Mesenchymal stem cell (in vitro differentiated cells and primary cell): ENCODE measurements at regions not wholly inside any gene's neighbourhood (a gene's known extent, or its start where the extent isn't known, plus 50 kb on each side); places are given as distances from the start of the nearest gene placed in this dataset.
"Not testable (repeated sequence)": the region's sequence is repeated elsewhere in the genome, so short reads cannot be mapped to it uniquely, and the experiment has no call there.

Experiments used
- DNase-seq: peaks from one replicate; pipeline ENCODE4 v3.0.0-alpha.2; 2013
- H2AFZ ChIP-seq: one replicate; pipeline ENCODE4 v1.6.1; 2013; ENCODE audit warnings: low read depth, mild to moderate bottlenecking, control low read depth, inconsistent platforms, low read length, moderate library complexity
- H2AK5ac ChIP-seq: 2 replicates; pipeline ENCODE4 v1.6.1; 2013; ENCODE audit warnings: low read length, moderate library complexity, mild to moderate bottlenecking, inconsistent platforms; ENCODE audit not compliant: severe bottlenecking
- H2BK120ac ChIP-seq: one replicate; pipeline ENCODE4 v1.6.1; 2013; ENCODE audit warnings: low read depth, mild to moderate bottlenecking, inconsistent platforms, low read length, moderate library complexity
- H2BK12ac ChIP-seq, 2 experiments: one replicate each; pipeline ENCODE4 v1.6.1; 2013; ENCODE audit warnings: inconsistent platforms in 2 of 2, low read length in 2 of 2, mild to moderate bottlenecking in 2 of 2, moderate library complexity in 2 of 2, control low read depth in 1 of 2
- H2BK15ac ChIP-seq: one replicate; pipeline ENCODE4 v1.6.1; 2013; ENCODE audit warnings: mild to moderate bottlenecking, low read depth, inconsistent platforms; ENCODE audit not compliant: poor library complexity, severe bottlenecking
- H2BK5ac ChIP-seq: 2 replicates; pipeline ENCODE4 v1.6.1; 2013; ENCODE audit warnings: low read depth, mild to moderate bottlenecking, low read length, control low read depth, inconsistent platforms; ENCODE audit not compliant: poor library complexity, severe bottlenecking
- H3K14ac ChIP-seq, 2 experiments: one replicate each; pipeline ENCODE4 v1.6.1; 2013; ENCODE audit warnings: inconsistent platforms in 2 of 2, low read length in 2 of 2, control low read depth in 1 of 2, mild to moderate bottlenecking in 1 of 2, moderate library complexity in 1 of 2
- H3K18ac ChIP-seq, 2 experiments: one replicate each; pipeline ENCODE4 v1.6.1; 2013; ENCODE audit warnings: inconsistent platforms in 2 of 2, low read length in 2 of 2, control low read depth in 1 of 2, low read depth in 1 of 2, mild to moderate bottlenecking in 1 of 2
- H3K23ac ChIP-seq, 2 experiments: one replicate each; pipeline ENCODE4 v1.6.1; 2013; ENCODE audit warnings: inconsistent platforms in 2 of 2, low read length in 2 of 2, mild to moderate bottlenecking in 2 of 2, moderate library complexity in 2 of 2, control low read depth in 1 of 2
- H3K27ac ChIP-seq: 2 replicates; pipeline ENCODE4 v1.5.1; 2013; ENCODE audit warnings: mild to moderate bottlenecking, moderate library complexity, low read length, control low read depth, inconsistent platforms; ENCODE audit not compliant: poor library complexity, severe bottlenecking
- H3K27me3 ChIP-seq, 2 experiments: 2 replicates each; pipeline versions ENCODE4 v1.6.1 to v1.7.0; 2013; ENCODE audit warnings: low read length in 2 of 2, mild to moderate bottlenecking in 2 of 2, moderate library complexity in 2 of 2, control low read depth in 1 of 2, inconsistent platforms in 1 of 2; ENCODE audit not compliant: control insufficient read depth in 1 of 2, insufficient read depth in 1 of 2
- H3K36me3 ChIP-seq, 2 experiments: 2 replicates each; pipeline versions ENCODE4 v1.6.1 to v1.7.0; 2013; ENCODE audit warnings: low read length in 2 of 2, control low read depth in 1 of 2, inconsistent platforms in 1 of 2, low read depth in 1 of 2, mild to moderate bottlenecking in 1 of 2; ENCODE audit not compliant: insufficient read depth in 2 of 2, control insufficient read depth in 1 of 2
- H3K4ac ChIP-seq, 2 experiments: one replicate each; pipeline ENCODE4 v1.6.1; 2013; ENCODE audit warnings: inconsistent platforms in 2 of 2, low read length in 2 of 2, mild to moderate bottlenecking in 2 of 2, moderate library complexity in 2 of 2, control low read depth in 1 of 2, low read depth in 1 of 2
- H3K4me1 ChIP-seq: 2 replicates; pipeline ENCODE4 v1.6.1; 2013; ENCODE audit warnings: low read depth, low read length, control low read depth; ENCODE audit not compliant: control insufficient read depth, insufficient read depth
- H3K4me2 ChIP-seq: 2 replicates; pipeline ENCODE4 v1.6.1; 2013; ENCODE audit warnings: low read length, mild to moderate bottlenecking, inconsistent platforms; ENCODE audit not compliant: poor library complexity, severe bottlenecking
- H3K4me3 ChIP-seq, 2 experiments: 2 replicates each; pipeline versions ENCODE4 v1.5.1 to v1.7.0; 2013; ENCODE audit warnings: low read length in 2 of 2, mild to moderate bottlenecking in 2 of 2, control low read depth in 1 of 2, low read depth in 1 of 2; ENCODE audit not compliant: insufficient read depth in 1 of 2
- H3K79me1 ChIP-seq: replicated peaks from 2 replicates; pipeline ENCODE4 v1.6.1; 2013; ENCODE audit warnings: mild to moderate bottlenecking, control low read depth, low read length, inconsistent platforms; ENCODE audit not compliant: poor library complexity, severe bottlenecking
- H3K9ac ChIP-seq: 2 replicates; pipeline ENCODE4 v1.7.0; 2013; ENCODE audit warnings: mild to moderate bottlenecking, low read length, moderate library complexity
- H3K9me3 ChIP-seq: 2 replicates; pipeline ENCODE4 v1.7.0; 2013; ENCODE audit warnings: mild to moderate bottlenecking, low read length; ENCODE audit not compliant: control insufficient read depth
- H4K8ac ChIP-seq: one replicate; pipeline ENCODE4 v1.6.1; 2013; ENCODE audit warnings: inconsistent platforms, mild to moderate bottlenecking, low read length, moderate library complexity
- H4K91ac ChIP-seq: one replicate; pipeline ENCODE4 v1.6.1; 2013; ENCODE audit warnings: mild to moderate bottlenecking, low read length, inconsistent platforms
- WGBS: methylation state at CpG from one replicate; pipeline ENCODE4 v1.1.7; 2013; ENCODE audit warnings: mixed read lengths; 5-methylcytosine and 5-hydroxymethylcytosine counted together

- 80% methylated on average over 1 of the region's 2 CpGs for WGBS
- Histone ChIP-seq H2BK5ac (no peak overlapping the region), H2BK15ac (no peak overlapping the region)
These were observed 498.6 kb downstream of the ZPLD1 start for GRCh38 chr3:102933377-102933776.

GRCh38 chr3:102936511-102937045 lies 501.8 kb downstream of the ZPLD1 start:
- Histone ChIP-seq H2AK5ac (no peak overlapping the region), H4K91ac (no peak overlapping the region), H2BK12ac (no peak overlapping the region), H3K14ac (no peak overlapping the region), H3K4ac (no peak overlapping the region), H4K8ac (no peak overlapping the region), H3K4me1 (no peaks in the 10 kb centered on the region), H3K27me3 (no peaks in the 10 kb centered on the region), H3K27ac (no peak overlapping the region), H3K18ac (no peak overlapping the region), H3K36me3 (no peaks in the 10 kb centered on the region), H2AFZ (no peak overlapping the region), H2BK120ac (no peak overlapping the region), H3K23ac (no peak overlapping the region), H2BK15ac (no peak overlapping the region), H3K4me3 (no peak overlapping the region), H3K79me1 (no peaks in the 10 kb centered on the region), H3K9ac (no peak overlapping the region), H3K9me3 (peaks cover 23% of the 10 kb centered on the region), H2BK5ac (no peak overlapping the region), H3K4me2 (no peak overlapping the region)
- 0% methylated on average over 1 of the region's 2 CpGs for WGBS
- DNase-seq: no peak

More at GRCh38 chr3:102933377-102933776, 498.6 kb downstream of the ZPLD1 start:
- H3K23ac ChIP-seq: no peak overlapping the region
- no peaks in the 10 kb centered on the region for H3K4me1 ChIP-seq
- no peak overlapping the region for H3K14ac ChIP-seq
- no peak overlapping the region for H3K18ac ChIP-seq
- H3K27me3 ChIP-seq: no peaks in the 10 kb centered on the region
- no peak for DNase-seq
- no peak overlapping the region for H2BK120ac ChIP-seq
- H3K4me2 ChIP-seq: no peak overlapping the region
- H3K4ac ChIP-seq: no peak overlapping the region
- H3K9me3 ChIP-seq: peaks cover 23% of the 10 kb centered on the region
- H2AFZ ChIP-seq: no peak overlapping the region
- H2BK12ac ChIP-seq: no peak overlapping the region
- no peak overlapping the region for H4K91ac ChIP-seq
- no peak overlapping the region for H3K4me3 ChIP-seq
- H3K79me1 ChIP-seq: no peaks in the 10 kb centered on the region
- H3K36me3 ChIP-seq: no peaks in the 10 kb centered on the region
- no peak overlapping the region for H3K9ac ChIP-seq
- H4K8ac ChIP-seq: no peak overlapping the region
- H2AK5ac ChIP-seq: no peak overlapping the region
- H3K27ac ChIP-seq: no peak overlapping the region

GRCh38 chr3:102941786-102942185 lies 507.0 kb downstream of the ZPLD1 start:
- Histone ChIP-seq H3K4me2 (no peak overlapping the region), H3K9me3 (no peaks in the 10 kb centered on the region), H3K27me3 (no peaks in the 10 kb centered on the region), H3K4ac (no peak overlapping the region), H2BK12ac (no peak overlapping the region), H3K9ac (no peak overlapping the region), H3K23ac (no peak overlapping the region), H4K91ac (no peak overlapping the region), H2AFZ (no peak overlapping the region), H2AK5ac (no peak overlapping the region), H3K14ac (no peak overlapping the region), H3K18ac (no peak overlapping the region), H3K4me1 (no peaks in the 10 kb centered on the region), H3K4me3 (no peak overlapping the region), H3K79me1 (no peaks in the 10 kb centered on the region), H3K27ac (no peak overlapping the region), H2BK120ac (no peak overlapping the region), H2BK15ac (no peak overlapping the region), H2BK5ac (no peak overlapping the region), H3K36me3 (no peaks in the 10 kb centered on the region), H4K8ac (no peak overlapping the region)
- no CpG with 5 or more reads among the region's 1 CpG for WGBS
- no peak for DNase-seq

GRCh38 chr3:102946445-102946844 lies 511.6 kb downstream of the ZPLD1 start:
- not testable (repeated sequence) for H3K27ac ChIP-seq, H2AFZ ChIP-seq, H4K91ac ChIP-seq, H3K27me3 ChIP-seq, H3K18ac ChIP-seq, H3K4me2 ChIP-seq, H3K4me1 ChIP-seq, H2BK15ac ChIP-seq, H3K14ac ChIP-seq, H2AK5ac ChIP-seq, H3K4ac ChIP-seq, DNase-seq, H3K4me3 ChIP-seq, H3K9me3 ChIP-seq, H2BK120ac ChIP-seq, H3K36me3 ChIP-seq, H2BK12ac ChIP-seq, H4K8ac ChIP-seq, H3K79me1 ChIP-seq, H3K23ac ChIP-seq, H2BK5ac ChIP-seq, H3K9ac ChIP-seq
- WGBS: 90% methylated on average over 8 of the region's 10 CpGs
